DND-41 (cell line): ENCODE measurements at regions not wholly inside any gene's neighbourhood (a gene's known extent, or its start where the extent isn't known, plus 50 kb on each side); places are given as distances from the start of the nearest gene placed in this dataset.

Experiments used
- EZH2 ChIP-seq: IDR thresholded peaks from 3 replicates; pipeline ENCODE4 v1.6.1; 2012; ENCODE audit warnings: borderline replicate concordance, low read depth, mild to moderate bottlenecking, moderate library complexity, low read length, inconsistent platforms; ENCODE audit not compliant: severe bottlenecking
- TF ChIP-seq, protein P1 (sequence below): IDR thresholded peaks from 2 replicates; pipeline ENCODE4 v1.5.1; 2012; ENCODE audit warnings: borderline replicate concordance, low read length, moderate library complexity, mild to moderate bottlenecking; ENCODE audit not compliant: poor library complexity, severe bottlenecking; ENCODE audit errors: extremely low read depth

DNA sequence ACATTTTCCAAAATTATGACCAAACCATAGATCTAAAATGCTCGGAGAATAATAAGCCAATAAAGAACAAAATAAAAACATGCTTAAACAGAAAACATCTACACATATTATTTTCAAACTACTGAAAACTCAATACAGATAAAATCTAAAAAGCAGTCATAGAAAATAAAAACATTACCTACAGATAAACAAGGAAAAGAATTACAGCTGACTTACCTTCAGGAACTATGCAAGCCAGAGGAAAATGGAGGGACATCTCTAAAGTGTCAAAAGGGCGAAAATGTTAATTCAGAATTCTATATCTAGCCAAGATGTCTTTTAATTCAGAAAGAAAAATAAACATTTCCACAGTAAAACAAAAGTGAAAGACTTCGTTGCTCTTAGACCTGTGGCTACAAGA lies 112.9 kb upstream of the GYPC start:
- TF ChIP-seq, protein P1, sequence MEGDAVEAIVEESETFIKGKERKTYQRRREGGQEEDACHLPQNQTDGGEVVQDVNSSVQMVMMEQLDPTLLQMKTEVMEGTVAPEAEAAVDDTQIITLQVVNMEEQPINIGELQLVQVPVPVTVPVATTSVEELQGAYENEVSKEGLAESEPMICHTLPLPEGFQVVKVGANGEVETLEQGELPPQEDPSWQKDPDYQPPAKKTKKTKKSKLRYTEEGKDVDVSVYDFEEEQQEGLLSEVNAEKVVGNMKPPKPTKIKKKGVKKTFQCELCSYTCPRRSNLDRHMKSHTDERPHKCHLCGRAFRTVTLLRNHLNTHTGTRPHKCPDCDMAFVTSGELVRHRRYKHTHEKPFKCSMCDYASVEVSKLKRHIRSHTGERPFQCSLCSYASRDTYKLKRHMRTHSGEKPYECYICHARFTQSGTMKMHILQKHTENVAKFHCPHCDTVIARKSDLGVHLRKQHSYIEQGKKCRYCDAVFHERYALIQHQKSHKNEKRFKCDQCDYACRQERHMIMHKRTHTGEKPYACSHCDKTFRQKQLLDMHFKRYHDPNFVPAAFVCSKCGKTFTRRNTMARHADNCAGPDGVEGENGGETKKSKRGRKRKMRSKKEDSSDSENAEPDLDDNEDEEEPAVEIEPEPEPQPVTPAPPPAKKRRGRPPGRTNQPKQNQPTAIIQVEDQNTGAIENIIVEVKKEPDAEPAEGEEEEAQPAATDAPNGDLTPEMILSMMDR, result no peak
- no peak for TF ChIP-seq EZH2
